ENCODE measurements at regions not wholly inside any gene's neighbourhood (a gene's known extent, or its start where the extent isn't known, plus 50 kb on each side); places are given as distances from the start of the nearest gene placed in this dataset.
A peak's percentile ranks its signal among the peaks of the same experiment; 100 is the strongest.

DNA sequence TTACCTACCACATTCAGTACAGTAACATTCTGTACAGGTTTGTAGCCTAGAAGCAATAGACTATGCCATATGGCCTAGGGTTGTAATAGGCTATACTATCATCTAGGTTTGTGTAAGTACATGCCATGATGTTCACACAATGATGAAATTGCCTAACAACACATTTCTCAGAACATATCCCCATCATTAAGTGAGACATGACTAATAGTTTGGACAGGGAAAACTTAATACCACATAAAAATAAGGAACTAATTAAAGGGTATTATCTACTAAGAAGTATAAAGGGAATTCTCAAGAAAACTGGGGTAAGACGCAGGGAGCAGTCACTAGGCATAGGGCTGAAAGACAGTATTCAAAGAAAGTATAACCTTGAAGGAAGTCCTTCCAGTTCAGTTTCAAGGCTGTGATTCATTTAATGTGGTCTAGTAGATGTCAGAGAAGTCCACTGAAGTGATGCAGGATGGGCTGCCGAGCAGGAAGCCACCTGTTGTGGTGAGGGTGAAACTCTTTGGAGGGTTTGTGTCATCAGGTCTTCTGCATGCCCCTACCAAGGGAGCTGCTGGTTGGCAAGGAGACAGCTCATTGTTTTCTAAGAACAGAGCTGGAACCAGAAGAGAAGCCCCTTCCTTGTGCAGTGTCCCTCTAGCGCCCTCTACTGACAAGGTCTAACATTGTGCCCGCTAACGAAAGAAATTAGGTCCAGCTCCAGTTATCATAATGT lies 122.9 kb downstream of the OLFM4 start:
- TF ChIP-seq, protein P1, sequence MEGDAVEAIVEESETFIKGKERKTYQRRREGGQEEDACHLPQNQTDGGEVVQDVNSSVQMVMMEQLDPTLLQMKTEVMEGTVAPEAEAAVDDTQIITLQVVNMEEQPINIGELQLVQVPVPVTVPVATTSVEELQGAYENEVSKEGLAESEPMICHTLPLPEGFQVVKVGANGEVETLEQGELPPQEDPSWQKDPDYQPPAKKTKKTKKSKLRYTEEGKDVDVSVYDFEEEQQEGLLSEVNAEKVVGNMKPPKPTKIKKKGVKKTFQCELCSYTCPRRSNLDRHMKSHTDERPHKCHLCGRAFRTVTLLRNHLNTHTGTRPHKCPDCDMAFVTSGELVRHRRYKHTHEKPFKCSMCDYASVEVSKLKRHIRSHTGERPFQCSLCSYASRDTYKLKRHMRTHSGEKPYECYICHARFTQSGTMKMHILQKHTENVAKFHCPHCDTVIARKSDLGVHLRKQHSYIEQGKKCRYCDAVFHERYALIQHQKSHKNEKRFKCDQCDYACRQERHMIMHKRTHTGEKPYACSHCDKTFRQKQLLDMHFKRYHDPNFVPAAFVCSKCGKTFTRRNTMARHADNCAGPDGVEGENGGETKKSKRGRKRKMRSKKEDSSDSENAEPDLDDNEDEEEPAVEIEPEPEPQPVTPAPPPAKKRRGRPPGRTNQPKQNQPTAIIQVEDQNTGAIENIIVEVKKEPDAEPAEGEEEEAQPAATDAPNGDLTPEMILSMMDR (IDR thresholded peaks at IDR 0.05), result peak; percentile 24
- Histone ChIP-seq H2AFZ (no peak overlapping the region), H3K4me2 (ENCODE audit: low read length) (no peak overlapping the region), H3K4me3 (ENCODE audit: low read depth, low read length) (no peak overlapping the region), H3K36me3 (ENCODE audit: control insufficient read depth, insufficient read depth, low read length) (no peaks in the 10 kb centered on the region), H3K27me3 (ENCODE audit: control insufficient read depth, insufficient read depth, low read length) (no peaks in the 10 kb centered on the region), H3K27ac (no peak overlapping the region), H3K9me3 (ENCODE audit: control insufficient read depth, low read length) (no peaks in the 10 kb centered on the region), H3K9ac (no peak overlapping the region), H3K4me1 (no peaks in the 10 kb centered on the region), H3K79me2 (no peaks in the 10 kb centered on the region)

DNA sequence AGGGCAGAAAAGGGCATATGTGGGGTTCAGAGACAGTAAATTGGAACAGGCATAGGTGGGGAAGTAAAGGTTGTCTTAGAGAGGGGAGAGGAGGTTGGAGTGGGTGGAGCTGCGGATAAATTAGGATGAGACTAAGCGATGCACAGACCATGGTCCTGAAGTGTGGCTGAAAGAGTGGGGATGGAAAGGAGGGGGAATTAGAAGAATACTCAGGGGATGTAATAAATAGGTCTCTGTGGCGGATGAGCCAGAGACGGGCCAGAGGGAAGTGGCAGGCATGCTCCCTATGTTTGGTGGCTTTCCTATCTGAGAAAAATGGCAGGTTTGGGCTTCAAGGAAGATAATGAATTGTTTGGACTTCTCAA lies 123.4 kb downstream of the OLFM4 start:
- Histone ChIP-seq H3K4me3 (ENCODE audit: low read depth, low read length) (no peak overlapping the region), H3K79me2 (no peaks in the 10 kb centered on the region), H3K27me3 (ENCODE audit: control insufficient read depth, insufficient read depth, low read length) (no peaks in the 10 kb centered on the region), H3K9me3 (ENCODE audit: control insufficient read depth, low read length) (no peaks in the 10 kb centered on the region), H3K4me2 (ENCODE audit: low read length) (no peak overlapping the region), H3K4me1 (no peaks in the 10 kb centered on the region), H3K9ac (no peak overlapping the region), H2AFZ (no peak overlapping the region), H3K27ac (no peak overlapping the region), H3K36me3 (ENCODE audit: control insufficient read depth, insufficient read depth, low read length) (no peaks in the 10 kb centered on the region)
- TF ChIP-seq, protein P1 (IDR thresholded peaks at IDR 0.05), result no peak

DNA sequence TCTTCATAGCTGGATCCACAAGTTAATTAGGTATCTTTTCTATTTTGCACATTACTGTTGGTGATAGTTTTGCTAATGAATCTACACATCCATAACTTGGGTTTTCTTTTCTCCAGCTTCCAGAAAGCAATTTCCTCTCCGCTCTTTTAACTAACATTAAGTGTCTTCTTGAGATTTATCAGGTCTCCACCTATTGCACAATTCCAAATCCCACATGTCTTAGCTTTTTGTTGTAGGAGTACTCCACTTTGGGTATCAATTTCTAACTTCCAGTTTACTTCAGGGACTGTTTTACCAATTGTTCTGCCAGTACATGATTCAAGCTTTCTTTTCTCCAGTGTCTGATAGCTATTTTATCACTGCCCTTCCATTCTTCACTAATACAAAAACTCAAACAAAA lies 129.6 kb downstream of the OLFM4 start:
- Histone ChIP-seq H2AFZ (no peak overlapping the region), H3K4me2 (ENCODE audit: low read length) (no peak overlapping the region), H3K9me3 (ENCODE audit: control insufficient read depth, low read length) (no peaks in the 10 kb centered on the region), H3K79me2 (no peaks in the 10 kb centered on the region), H3K36me3 (ENCODE audit: control insufficient read depth, insufficient read depth, low read length) (no peaks in the 10 kb centered on the region), H3K4me3 (ENCODE audit: low read depth, low read length) (no peak overlapping the region), H3K4me1 (no peaks in the 10 kb centered on the region), H3K27me3 (ENCODE audit: control insufficient read depth, insufficient read depth, low read length) (no peaks in the 10 kb centered on the region), H3K27ac (no peak overlapping the region), H3K9ac (no peak overlapping the region)
- TF ChIP-seq, protein P1 (IDR thresholded peaks at IDR 0.05), result no peak

DNA sequence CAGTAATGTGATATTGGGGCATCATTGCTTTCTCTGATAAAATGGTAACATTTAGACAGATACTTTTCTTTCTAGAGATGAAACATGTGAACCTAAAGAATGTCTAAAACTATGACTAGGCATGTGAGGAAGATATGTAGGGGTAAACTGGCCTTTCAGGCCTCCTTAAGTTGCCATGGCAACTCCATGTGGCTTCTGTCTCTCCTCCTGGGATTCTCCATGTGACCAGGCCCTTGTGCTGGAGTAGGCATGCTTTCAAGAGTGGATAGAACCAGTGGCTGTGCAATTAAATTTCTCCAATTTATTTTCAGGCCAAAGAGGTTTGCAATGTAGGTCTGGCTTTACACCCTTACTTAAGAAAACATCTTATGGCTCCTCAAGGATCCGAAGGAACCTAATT lies 130.8 kb downstream of the OLFM4 start:
- H3K9me3 ChIP-seq (ENCODE audit: control insufficient read depth, low read length), result no peaks in the 10 kb centered on the region
- H2AFZ ChIP-seq, result no peak overlapping the region
- TF ChIP-seq, protein P1 (IDR thresholded peaks at IDR 0.05), result no peak
- H3K27ac ChIP-seq, result no peak overlapping the region
- no peak overlapping the region for H3K9ac ChIP-seq
- H3K27me3 ChIP-seq (ENCODE audit: control insufficient read depth, insufficient read depth, low read length), result no peaks in the 10 kb centered on the region
- H3K79me2 ChIP-seq, result no peaks in the 10 kb centered on the region
- H3K4me2 ChIP-seq (ENCODE audit: low read length), result no peak overlapping the region
- H3K36me3 ChIP-seq (ENCODE audit: control insufficient read depth, insufficient read depth, low read length), result no peaks in the 10 kb centered on the region
- no peak overlapping the region for H3K4me3 ChIP-seq (ENCODE audit: low read depth, low read length)
- no peaks in the 10 kb centered on the region for H3K4me1 ChIP-seq

DNA sequence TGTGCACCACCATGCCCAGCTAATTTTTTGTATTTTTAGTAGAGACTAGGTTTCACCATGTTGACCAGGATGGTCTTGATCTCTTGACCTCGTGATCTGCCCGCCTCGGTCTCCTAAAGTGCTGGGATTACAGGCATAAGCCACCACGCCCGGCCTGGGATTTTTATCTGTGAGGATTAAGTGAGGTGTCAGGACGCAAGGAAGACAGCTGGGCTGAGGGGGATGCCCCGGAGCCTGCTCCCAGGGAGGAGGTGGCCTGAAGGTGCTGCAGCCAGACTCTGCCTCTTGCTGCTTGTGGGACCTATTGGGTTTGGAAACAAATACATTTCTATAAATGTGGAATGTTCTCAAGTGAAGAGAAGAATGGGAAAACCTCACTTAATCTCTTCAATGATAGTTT lies 131.6 kb downstream of the OLFM4 start:
- Histone ChIP-seq H3K4me2 (ENCODE audit: low read length) (no peak overlapping the region), H3K36me3 (ENCODE audit: control insufficient read depth, insufficient read depth, low read length) (no peaks in the 10 kb centered on the region), H3K79me2 (no peaks in the 10 kb centered on the region), H3K4me1 (no peaks in the 10 kb centered on the region), H3K9me3 (ENCODE audit: control insufficient read depth, low read length) (no peaks in the 10 kb centered on the region), H3K9ac (no peak overlapping the region), H3K27me3 (ENCODE audit: control insufficient read depth, insufficient read depth, low read length) (no peaks in the 10 kb centered on the region), H3K27ac (no peak overlapping the region), H2AFZ (no peak overlapping the region), H3K4me3 (ENCODE audit: low read depth, low read length) (no peak overlapping the region)
- TF ChIP-seq, protein P1 (IDR thresholded peaks at IDR 0.05), result no peak
